OCI-LY7 (cell line): ENCODE measurements at regions not wholly inside any gene's neighbourhood (a gene's known extent, or its start where the extent isn't known, plus 50 kb on each side); places are given as distances from the start of the nearest gene placed in this dataset.

Experiments
- CTCF ChIP-seq: fragments of 200-600 bp; sonication (generic); conservative IDR thresholded peaks from 2 replicates; pipeline ENCODE4 v1.5.1; 2014; ENCODE audit warnings: mild to moderate bottlenecking, antibody characterized with exemption, low read length, moderate library complexity, mixed read lengths
- EZH2phosphoT487 ChIP-seq: fragments of 200-600 bp; sonication (generic); IDR thresholded peaks from 2 replicates; pipeline ENCODE4 v1.6.1; 2018; ENCODE audit warnings: low read depth, borderline replicate concordance, mild to moderate bottlenecking, mixed run types, antibody characterized with exemption, low read length, moderate library complexity, mixed read lengths

- TF ChIP-seq CTCF (no peak), EZH2phosphoT487 (no peak)
Measured at GRCh38 chr7:125606671-125607070, 677.0 kb upstream of the POT1 start.
